DMS53 treated with DMSO at 0.1 percent for 48 hours (cell line): ENCODE measurements at regions not wholly inside any gene's neighbourhood (a gene's known extent, or its start where the extent isn't known, plus 50 kb on each side); places are given as distances from the start of the nearest gene placed in this dataset.
"Not testable (repeated sequence)": the region's sequence is repeated elsewhere in the genome, so short reads cannot be mapped to it uniquely, and the experiment has no call there.

Experiments used
- DNase-seq: peaks from one replicate; lab custom pipeline; 2025; ENCODE audit not compliant: unreplicated experiment; lab: John Stamatoyannopoulos, UW

GRCh38 chr10:30736685-30737232, 107.2 kb upstream of the LYZL2 start:
- no peak for DNase-seq

GRCh38 chr10:30734901-30735300, 105.3 kb upstream of the LYZL2 start:
- no peak for DNase-seq

- no peak for DNase-seq
These were observed 103.1 kb upstream of the LYZL2 start for GRCh38 chr10:30732671-30733070.

- no peak for DNase-seq
These were observed 102.4 kb upstream of the LYZL2 start for GRCh38 chr10:30731963-30732362.

GRCh38 chr10:30730306-30730705, 100.8 kb upstream of the LYZL2 start:
- no peak for DNase-seq

- DNase-seq: no peak
These were observed 99.2 kb upstream of the LYZL2 start for GRCh38 chr10:30728766-30729165.

GRCh38 chr10:30728127-30728526, 98.6 kb upstream of the LYZL2 start:
- DNase-seq: no peak

- no peak for DNase-seq
These were observed 98.0 kb upstream of the LYZL2 start for GRCh38 chr10:30727524-30727923.

GRCh38 chr10:30726783-30727414, 97.3 kb upstream of the LYZL2 start:
- DNase-seq: peak; percentile 68

GRCh38 chr10:30725661-30726060, 96.1 kb upstream of the LYZL2 start:
- DNase-seq: no peak

- no peak for DNase-seq
These were observed 94.7 kb upstream of the LYZL2 start for GRCh38 chr10:30724296-30724695.

GRCh38 chr10:30722956-30723620, 93.5 kb upstream of the LYZL2 start:
- no peak for DNase-seq

GRCh38 chr10:30719832-30720231, 90.3 kb upstream of the LYZL2 start:
- no peak for DNase-seq

GRCh38 chr10:30709700-30710358, 80.3 kb upstream of the LYZL2 start:
- DNase-seq: no peak

- no peak for DNase-seq
These were observed 79.7 kb upstream of the LYZL2 start for GRCh38 chr10:30709229-30709628.

GRCh38 chr10:30708234-30708633, 78.7 kb upstream of the LYZL2 start:
- DNase-seq: no peak

- not testable (repeated sequence) for DNase-seq
These were observed 76.6 kb upstream of the LYZL2 start for GRCh38 chr10:30706189-30706588.

- no peak for DNase-seq
These were observed 76.1 kb upstream of the LYZL2 start for GRCh38 chr10:30705625-30706149.

- DNase-seq: no peak
These were observed 75.6 kb upstream of the LYZL2 start for GRCh38 chr10:30705101-30705624.

GRCh38 chr10:30704601-30705100, 75.1 kb upstream of the LYZL2 start:
- not testable (repeated sequence) for DNase-seq

- no peak for DNase-seq
These were observed 74.6 kb upstream of the LYZL2 start for GRCh38 chr10:30704026-30704600.
